ENCODE measurements at regions not wholly inside any gene's neighbourhood (a gene's known extent, or its start where the extent isn't known, plus 50 kb on each side); places are given as distances from the start of the nearest gene placed in this dataset.

DNA sequence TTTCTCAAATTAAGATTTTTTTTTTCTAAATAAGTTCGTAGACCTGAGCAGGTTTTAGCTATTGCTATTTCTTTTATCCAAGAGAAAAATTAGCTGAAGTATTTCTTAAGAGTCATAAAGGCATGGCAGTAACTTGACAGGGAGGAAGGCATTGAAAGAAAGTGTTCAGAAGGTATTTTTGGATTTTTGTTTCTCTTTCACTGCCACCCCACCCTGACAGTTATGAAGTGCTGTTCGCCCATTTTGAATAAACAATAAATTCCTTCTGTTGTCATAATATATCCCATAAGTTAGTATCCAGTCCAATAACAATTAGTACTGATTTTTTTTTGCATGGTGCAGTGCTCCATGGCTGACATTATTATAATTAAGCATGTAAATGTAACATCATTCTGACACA is 363.0 kb downstream of the NR2F2 start:
- TF ChIP-seq, protein P1, sequence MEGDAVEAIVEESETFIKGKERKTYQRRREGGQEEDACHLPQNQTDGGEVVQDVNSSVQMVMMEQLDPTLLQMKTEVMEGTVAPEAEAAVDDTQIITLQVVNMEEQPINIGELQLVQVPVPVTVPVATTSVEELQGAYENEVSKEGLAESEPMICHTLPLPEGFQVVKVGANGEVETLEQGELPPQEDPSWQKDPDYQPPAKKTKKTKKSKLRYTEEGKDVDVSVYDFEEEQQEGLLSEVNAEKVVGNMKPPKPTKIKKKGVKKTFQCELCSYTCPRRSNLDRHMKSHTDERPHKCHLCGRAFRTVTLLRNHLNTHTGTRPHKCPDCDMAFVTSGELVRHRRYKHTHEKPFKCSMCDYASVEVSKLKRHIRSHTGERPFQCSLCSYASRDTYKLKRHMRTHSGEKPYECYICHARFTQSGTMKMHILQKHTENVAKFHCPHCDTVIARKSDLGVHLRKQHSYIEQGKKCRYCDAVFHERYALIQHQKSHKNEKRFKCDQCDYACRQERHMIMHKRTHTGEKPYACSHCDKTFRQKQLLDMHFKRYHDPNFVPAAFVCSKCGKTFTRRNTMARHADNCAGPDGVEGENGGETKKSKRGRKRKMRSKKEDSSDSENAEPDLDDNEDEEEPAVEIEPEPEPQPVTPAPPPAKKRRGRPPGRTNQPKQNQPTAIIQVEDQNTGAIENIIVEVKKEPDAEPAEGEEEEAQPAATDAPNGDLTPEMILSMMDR (IDR thresholded peaks at IDR 0.05; ENCODE audit: extremely low read depth in 1 of 2, insufficient read depth in 1 of 2, low read depth in 1 of 2, low read length in 2 of 2): no peak
- no peak for TF ChIP-seq POLR2A (IDR thresholded peaks at IDR 0.05; ENCODE audit: low read depth, low read length)

Data from endothelial cell of umbilical vein (primary cell).